IPS-20b (cell line): ENCODE measurements at regions not wholly inside any gene's neighbourhood (a gene's known extent, or its start where the extent isn't known, plus 50 kb on each side); places are given as distances from the start of the nearest gene placed in this dataset.
"Not testable (repeated sequence)": the region's sequence is repeated elsewhere in the genome, so short reads cannot be mapped to it uniquely, and the experiment has no call there.

Experiments
- H3K27ac ChIP-seq: one replicate; pipeline ENCODE4 v1.5.1; 2013; ENCODE audit warnings: low read length
- H3K27me3 ChIP-seq: 2 replicates; pipeline ENCODE4 v1.6.1; 2013; ENCODE audit warnings: mild to moderate bottlenecking, low read length, inconsistent platforms; ENCODE audit not compliant: insufficient read depth
- H3K36me3 ChIP-seq: 2 replicates; pipeline ENCODE4 v1.6.1; 2013; ENCODE audit warnings: low read depth, mild to moderate bottlenecking, inconsistent platforms, low read length, moderate library complexity; ENCODE audit not compliant: insufficient read depth
- H3K4me1 ChIP-seq: 2 replicates; pipeline ENCODE4 v1.6.1; 2013; ENCODE audit warnings: mild to moderate bottlenecking, control low read depth, inconsistent platforms, low read length, moderate library complexity; ENCODE audit not compliant: insufficient read depth
- H3K4me3 ChIP-seq: 2 replicates; pipeline ENCODE4 v1.5.1; 2013; ENCODE audit warnings: mild to moderate bottlenecking, low read length, inconsistent platforms
- H3K9ac ChIP-seq: 2 replicates; pipeline ENCODE4 v1.6.1; 2013; ENCODE audit warnings: low read depth, mild to moderate bottlenecking, inconsistent platforms, low read length, moderate library complexity
- H3K9me3 ChIP-seq: 2 replicates; pipeline ENCODE4 v1.6.1; 2013; ENCODE audit warnings: mild to moderate bottlenecking, low read depth, low read length, inconsistent platforms; ENCODE audit not compliant: insufficient read depth

DNA sequence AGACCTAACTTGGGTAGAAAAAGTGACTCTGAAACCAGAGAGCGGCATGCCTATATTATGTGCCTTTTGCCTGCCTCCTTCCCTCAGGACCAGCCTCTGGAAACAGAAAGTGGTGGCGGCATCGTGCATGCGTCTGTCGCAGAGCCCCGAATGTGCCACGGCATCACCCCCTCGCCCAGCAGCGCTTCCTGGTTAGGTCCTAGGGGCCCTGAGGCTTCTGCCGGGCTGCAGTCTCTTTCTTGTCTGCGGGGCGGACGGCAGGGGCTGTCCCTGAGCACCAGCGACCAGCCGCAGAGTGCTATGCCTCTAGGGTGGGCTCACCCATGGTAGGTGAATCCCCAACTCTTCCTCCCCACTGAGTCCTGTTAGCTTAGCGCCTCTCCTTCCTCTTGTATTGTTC is 68.7 kb downstream of the VSIG4 start:
- H3K27ac ChIP-seq: no peak overlapping the region
- no peak overlapping the region for H3K9ac ChIP-seq

GRCh38 chrX:65967159-65967558 is 72.7 kb downstream of the VSIG4 start:
- H3K36me3 ChIP-seq, H3K4me1 ChIP-seq, H3K27me3 ChIP-seq, H3K9ac ChIP-seq, H3K4me3 ChIP-seq, H3K27ac ChIP-seq, H3K9me3 ChIP-seq: not testable (repeated sequence)

More for the DNA sequence above, 68.7 kb downstream of the VSIG4 start:
- no peaks in the 10 kb centered on the region for H3K36me3 ChIP-seq
- H3K27me3 ChIP-seq: no peaks in the 10 kb centered on the region
- no peaks in the 10 kb centered on the region for H3K4me1 ChIP-seq
- H3K4me3 ChIP-seq: no peak overlapping the region
- H3K9me3 ChIP-seq: no peaks in the 10 kb centered on the region

DNA sequence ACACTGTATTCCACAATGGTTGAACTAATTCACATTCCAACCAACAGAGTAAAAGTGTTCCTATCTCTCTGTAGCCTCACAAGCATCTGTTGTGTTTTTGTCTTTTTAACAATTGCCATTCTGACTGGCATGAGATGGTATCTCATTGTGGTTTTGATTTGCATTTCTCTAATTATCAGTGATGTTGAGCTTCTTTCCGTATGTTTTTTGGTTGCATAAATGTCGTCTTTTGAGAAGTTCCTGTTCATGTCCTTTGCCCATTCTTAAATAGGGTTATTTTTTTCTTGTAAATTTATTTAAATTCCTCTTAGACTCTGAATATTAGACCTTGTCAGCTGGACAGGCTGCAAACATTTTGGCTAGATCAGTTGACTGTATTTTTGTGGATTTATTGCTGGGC is 78.2 kb downstream of the VSIG4 start:
- Histone ChIP-seq H3K9ac (no peak overlapping the region), H3K4me3 (no peak overlapping the region), H3K36me3 (no peaks in the 10 kb centered on the region), H3K27me3 (no peaks in the 10 kb centered on the region), H3K4me1 (no peaks in the 10 kb centered on the region), H3K27ac (no peak overlapping the region), H3K9me3 (no peaks in the 10 kb centered on the region)

DNA sequence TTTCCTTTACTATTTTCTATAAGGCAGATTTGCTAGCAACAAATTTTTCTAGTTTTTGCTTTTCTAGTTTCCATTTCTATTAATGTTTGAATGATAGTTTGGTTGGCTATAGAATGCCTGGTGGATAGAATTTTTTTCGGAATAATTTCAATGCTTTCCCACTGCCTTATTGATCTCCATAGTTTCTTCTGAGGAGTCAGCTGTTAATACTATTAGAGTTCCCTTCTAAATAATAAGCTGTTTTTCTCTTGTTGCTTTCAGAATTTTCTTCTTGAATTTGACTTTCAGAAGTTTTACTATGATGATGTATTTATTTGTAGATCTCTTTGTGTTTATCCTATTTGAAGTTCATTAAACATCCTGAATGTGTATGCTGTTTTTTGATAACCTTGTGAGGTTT is 91.8 kb downstream of the VSIG4 start:
- Histone ChIP-seq H3K36me3 (no peaks in the 10 kb centered on the region), H3K27ac (no peak overlapping the region), H3K9ac (no peak overlapping the region), H3K4me1 (no peaks in the 10 kb centered on the region), H3K4me3 (no peak overlapping the region), H3K9me3 (no peaks in the 10 kb centered on the region; the same call in 1 of the 2 replicates), H3K27me3 (no peaks in the 10 kb centered on the region)

GRCh38 chrX:65941775-65942174 is 98.1 kb downstream of the VSIG4 start:
- Histone ChIP-seq H3K27me3 (no peaks in the 10 kb centered on the region), H3K4me1 (no peaks in the 10 kb centered on the region), H3K36me3 (no peaks in the 10 kb centered on the region), H3K9me3 (no peaks in the 10 kb centered on the region; the same call in 1 of the 2 replicates), H3K9ac (no peak overlapping the region), H3K27ac (no peak overlapping the region), H3K4me3 (no peak overlapping the region)

GRCh38 chrX:65933085-65933589 is 106.7 kb downstream of the VSIG4 start:
- H3K36me3 ChIP-seq: no peaks in the 10 kb centered on the region
- no peaks in the 10 kb centered on the region for H3K27me3 ChIP-seq
- H3K9ac ChIP-seq: no peak overlapping the region
- no peak overlapping the region for H3K27ac ChIP-seq
- H3K4me1 ChIP-seq: no peaks in the 10 kb centered on the region
- H3K4me3 ChIP-seq: no peak overlapping the region
- H3K9me3 ChIP-seq: no peaks in the 10 kb centered on the region

GRCh38 chrX:65932173-65933084 is 107.5 kb downstream of the VSIG4 start:
- no peaks in the 10 kb centered on the region for H3K4me1 ChIP-seq
- H3K4me3 ChIP-seq: no peak overlapping the region
- H3K36me3 ChIP-seq: no peaks in the 10 kb centered on the region
- no peaks in the 10 kb centered on the region for H3K9me3 ChIP-seq
- H3K9ac ChIP-seq: no peak overlapping the region
- no peaks in the 10 kb centered on the region for H3K27me3 ChIP-seq
- no peak overlapping the region for H3K27ac ChIP-seq

DNA sequence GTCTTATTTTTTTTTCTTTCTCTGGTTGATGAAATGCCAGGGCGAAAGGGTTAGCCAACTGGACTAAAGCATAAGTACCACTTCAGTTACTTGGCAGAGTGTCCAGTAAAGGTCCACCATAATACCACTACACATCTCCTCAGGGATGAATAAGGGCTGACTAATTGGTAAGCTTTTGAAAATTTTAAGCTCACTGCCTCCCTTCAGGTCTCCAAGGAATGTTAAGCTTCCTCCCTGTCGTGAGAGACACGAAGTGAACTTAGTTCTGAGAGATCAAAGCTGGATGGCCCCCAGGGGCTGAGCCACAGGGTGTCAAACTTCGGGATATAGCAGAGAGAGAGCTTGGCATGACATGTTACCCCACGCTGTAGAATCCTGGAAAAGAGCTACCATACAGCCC is 111.4 kb downstream of the VSIG4 start:
- H3K27ac ChIP-seq: no peak overlapping the region
- no peak overlapping the region for H3K4me3 ChIP-seq
- H3K36me3 ChIP-seq: no peaks in the 10 kb centered on the region
- no peaks in the 10 kb centered on the region for H3K4me1 ChIP-seq
- no peaks in the 10 kb centered on the region for H3K27me3 ChIP-seq
- H3K9me3 ChIP-seq: no peaks in the 10 kb centered on the region
- H3K9ac ChIP-seq: no peak overlapping the region

DNA sequence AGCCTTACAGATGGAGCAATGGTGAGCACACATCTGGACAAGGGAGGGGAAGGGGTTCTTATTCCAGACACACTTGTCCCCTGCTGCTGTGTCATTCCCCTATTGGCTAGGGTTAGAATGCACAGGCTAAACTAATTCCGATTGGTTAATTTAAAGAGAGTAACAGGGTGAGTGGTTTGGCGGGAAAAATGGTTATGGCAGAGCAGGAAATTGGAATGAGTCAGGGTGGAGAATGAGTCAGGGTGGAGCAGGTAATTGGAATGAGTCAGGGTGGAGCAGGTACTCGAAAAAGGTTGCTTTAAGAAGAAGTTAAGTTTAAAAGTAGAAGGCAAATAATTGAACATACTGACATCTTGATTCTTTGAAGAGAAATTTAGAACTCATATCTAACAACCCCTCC is 112.5 kb downstream of the VSIG4 start:
- not testable (repeated sequence) for H3K27ac ChIP-seq, H3K9ac ChIP-seq, H3K36me3 ChIP-seq, H3K9me3 ChIP-seq, H3K4me1 ChIP-seq, H3K27me3 ChIP-seq, H3K4me3 ChIP-seq

GRCh38 chrX:65926095-65927019 is 113.5 kb downstream of the VSIG4 start:
- Histone ChIP-seq H3K27me3 (no peaks in the 10 kb centered on the region), H3K9me3 (no peaks in the 10 kb centered on the region), H3K4me3 (no peak overlapping the region), H3K27ac (no peak overlapping the region), H3K9ac (no peak overlapping the region), H3K4me1 (no peaks in the 10 kb centered on the region), H3K36me3 (no peaks in the 10 kb centered on the region)

DNA sequence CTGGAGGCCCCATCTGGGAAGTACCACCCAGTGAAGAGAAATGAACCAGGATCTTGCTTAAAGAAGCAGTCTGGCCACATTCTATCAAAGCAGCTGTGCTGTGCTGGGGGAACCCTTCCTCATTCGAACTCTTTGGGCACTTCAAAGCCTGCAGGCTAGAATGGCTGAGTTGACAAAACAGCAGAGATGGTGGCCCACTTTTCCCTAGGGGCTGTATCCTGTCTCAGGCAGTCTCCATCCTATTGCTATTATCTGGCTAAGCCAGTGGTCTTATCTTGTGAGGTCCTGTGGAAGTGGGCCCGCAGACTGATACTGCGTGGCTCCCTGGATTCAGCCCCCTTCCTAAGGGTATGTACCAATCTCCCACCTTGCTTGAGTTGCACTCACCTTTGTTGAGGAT is 114.3 kb downstream of the VSIG4 start:
- H3K9ac ChIP-seq: no peak overlapping the region
- H3K36me3 ChIP-seq: no peaks in the 10 kb centered on the region
- H3K27me3 ChIP-seq: no peaks in the 10 kb centered on the region
- no peak overlapping the region for H3K27ac ChIP-seq
- H3K4me1 ChIP-seq: no peaks in the 10 kb centered on the region
- no peaks in the 10 kb centered on the region for H3K9me3 ChIP-seq
- no peak overlapping the region for H3K4me3 ChIP-seq
